ENCODE measurements at regions not wholly inside any gene's neighbourhood (a gene's known extent, or its start where the extent isn't known, plus 50 kb on each side); places are given as distances from the start of the nearest gene placed in this dataset.

GRCh38 chr14:28911521-28911920, 144.9 kb downstream of the FOXG1 start:
- Histone ChIP-seq H3K4me1 (no peaks in the 10 kb centered on the region), H3K4me3 (no peak overlapping the region), H3K27me3 (no peaks in the 10 kb centered on the region), H3K9me3 (no peaks in the 10 kb centered on the region), H3K36me3 (no peaks in the 10 kb centered on the region), H3K27ac (no peak overlapping the region)
- DNase-seq (ENCODE audit: low spot score in 2 of 2), result no peak
- TF ChIP-seq POLR2A (IDR thresholded peaks at IDR 0.05), result no peak
- TF ChIP-seq POLR2AphosphoS5 (IDR thresholded peaks at IDR 0.05), result no peak
- no peak for TF ChIP-seq CTCF (IDR thresholded peaks at IDR 0.05)
- TF ChIP-seq EP300 (IDR thresholded peaks at IDR 0.05), result no peak

- TF ChIP-seq POLR2AphosphoS5 (IDR thresholded peaks at IDR 0.05) (no peak), POLR2A (IDR thresholded peaks at IDR 0.05) (no peak), CTCF (IDR thresholded peaks at IDR 0.05) (no peak), EP300 (IDR thresholded peaks at IDR 0.05) (no peak)
- 87% methylated on average over 1 of the region's 1 CpG for WGBS
- Histone ChIP-seq H3K27ac (no peak overlapping the region), H3K9me3 (no peaks in the 10 kb centered on the region), H3K36me3 (no peaks in the 10 kb centered on the region), H3K4me1 (no peaks in the 10 kb centered on the region), H3K4me3 (no peak overlapping the region), H3K27me3 (no peaks in the 10 kb centered on the region)
- DNase-seq (ENCODE audit: low spot score in 2 of 2), result no peak
Measured at GRCh38 chr14:28913056-28913455, 146.5 kb downstream of the FOXG1 start.

GRCh38 chr14:28926122-28926521, 159.5 kb downstream of the FOXG1 start:
- H3K27ac ChIP-seq, result no peak overlapping the region
- H3K36me3 ChIP-seq, result no peaks in the 10 kb centered on the region
- 63% methylated on average over 1 of the region's 1 CpG for WGBS
- H3K4me3 ChIP-seq, result no peak overlapping the region
- TF ChIP-seq EP300 (IDR thresholded peaks at IDR 0.05) (no peak), CTCF (IDR thresholded peaks at IDR 0.05) (no peak), POLR2AphosphoS5 (IDR thresholded peaks at IDR 0.05) (no peak), POLR2A (IDR thresholded peaks at IDR 0.05) (no peak)
- H3K4me1 ChIP-seq, result no peaks in the 10 kb centered on the region
- H3K27me3 ChIP-seq, result no peaks in the 10 kb centered on the region
- H3K9me3 ChIP-seq, result no peaks in the 10 kb centered on the region
- no peak for DNase-seq (ENCODE audit: low spot score in 2 of 2)

GRCh38 chr14:28931999-28932398, 165.4 kb downstream of the FOXG1 start:
- no peak overlapping the region for H3K27ac ChIP-seq
- no peaks in the 10 kb centered on the region for H3K4me1 ChIP-seq
- WGBS, result 53% methylated on average over 2 of the region's 2 CpGs
- H3K9me3 ChIP-seq, result peaks cover 11% of the 10 kb centered on the region
- TF ChIP-seq POLR2A (IDR thresholded peaks at IDR 0.05) (no peak), EP300 (IDR thresholded peaks at IDR 0.05) (no peak)
- no peak overlapping the region for H3K4me3 ChIP-seq
- no peak for DNase-seq (ENCODE audit: low spot score in 2 of 2)
- H3K27me3 ChIP-seq, result no peaks in the 10 kb centered on the region
- H3K36me3 ChIP-seq, result no peaks in the 10 kb centered on the region

- Histone ChIP-seq H3K4me1 (no peaks in the 10 kb centered on the region), H3K27me3 (no peaks in the 10 kb centered on the region), H3K9me3 (peaks cover 21% of the 10 kb centered on the region), H3K36me3 (no peaks in the 10 kb centered on the region), H3K4me3 (no peak overlapping the region), H3K27ac (no peak overlapping the region)
- no peak for TF ChIP-seq POLR2AphosphoS5 (IDR thresholded peaks at IDR 0.05)
- no peak for TF ChIP-seq EP300 (IDR thresholded peaks at IDR 0.05)
- TF ChIP-seq CTCF (IDR thresholded peaks at IDR 0.05), result no peak
- no peak for TF ChIP-seq POLR2A (IDR thresholded peaks at IDR 0.05)
- no peak for DNase-seq (ENCODE audit: low spot score in 2 of 2)
Measured at GRCh38 chr14:28936601-28937000, 170.0 kb downstream of the FOXG1 start.

- Histone ChIP-seq H3K4me3 (no peak overlapping the region), H3K27me3 (no peaks in the 10 kb centered on the region), H3K4me1 (no peaks in the 10 kb centered on the region), H3K36me3 (no peaks in the 10 kb centered on the region), H3K27ac (no peak overlapping the region), H3K9me3 (peaks cover 10% of the 10 kb centered on the region)
- WGBS, result 93% methylated on average over 1 of the region's 1 CpG
- TF ChIP-seq CTCF (IDR thresholded peaks at IDR 0.05), result no peak
- TF ChIP-seq POLR2AphosphoS5 (IDR thresholded peaks at IDR 0.05), result no peak
- no peak for TF ChIP-seq EP300 (IDR thresholded peaks at IDR 0.05)
- no peak for TF ChIP-seq POLR2A (IDR thresholded peaks at IDR 0.05)
- DNase-seq (ENCODE audit: low spot score in 2 of 2), result no peak
Measured at GRCh38 chr14:28941758-28942157, 175.2 kb downstream of the FOXG1 start.

All from suprapubic skin (tissue), 4 donors.